ENCODE measurements at regions not wholly inside any gene's neighbourhood (a gene's known extent, or its start where the extent isn't known, plus 50 kb on each side); places are given as distances from the start of the nearest gene placed in this dataset.

- no peak for TF ChIP-seq HNF4A (conservative IDR thresholded peaks at IDR 0.05)
- no peak for TF ChIP-seq ATF3 (IDR thresholded peaks at IDR 0.05)
- no peak for TF ChIP-seq RAD21 (IDR thresholded peaks at IDR 0.05)
- TF ChIP-seq TAF1 (conservative IDR thresholded peaks at IDR 0.05) = no peak
- TF ChIP-seq CTCF (IDR thresholded peaks at IDR 0.05; ENCODE audit: low read depth, low read length, missing input control) = no peak
- Histone ChIP-seq H3K36me3 (ENCODE audit: control insufficient read depth in 4 of 4, insufficient read depth in 3 of 4, low read depth in 1 of 4, low read length in 3 of 4) (no peaks in the 10 kb centered on the region), H3K27ac (ENCODE audit: low read depth in 1 of 2, low read length in 2 of 2) (no peak overlapping the region), H3K4me3 (ENCODE audit: low read depth in 1 of 3, low read length in 3 of 3) (no peak overlapping the region), H3K9me3 (ENCODE audit: control insufficient read depth in 4 of 4, low read length in 3 of 4) (no peaks in the 10 kb centered on the region), H3K27me3 (ENCODE audit: control insufficient read depth in 4 of 4, insufficient read depth in 4 of 4, low read length in 3 of 4) (peaks cover 0 to 2% (median 0%) of the 10 kb centered on the region in 4 donors), H3K4me1 (ENCODE audit: control insufficient read depth in 4 of 4, insufficient read depth in 4 of 4, low read length in 3 of 4) (no peaks in the 10 kb centered on the region), H3K9ac (ENCODE audit: low read depth in 1 of 2, low read length in 2 of 2) (no peak overlapping the region)
- DNase-seq (ENCODE audit: low spot score) = no peak
- WGBS = 81% methylated on average over 5 of the region's 5 CpGs
Observed at GRCh38 chr6:166075925-166076324, 91.7 kb downstream of the TBXT start.

GRCh38 chr6:166075186-166075585, 92.5 kb downstream of the TBXT start:
- H3K4me3 ChIP-seq (ENCODE audit: low read depth in 1 of 3, low read length in 3 of 3) = no peak overlapping the region
- no peaks in the 10 kb centered on the region for H3K9me3 ChIP-seq (ENCODE audit: control insufficient read depth in 4 of 4, low read length in 3 of 4)
- WGBS = 73% methylated on average over 2 of the region's 2 CpGs
- no peak for DNase-seq (ENCODE audit: low spot score)
- H3K9ac ChIP-seq (ENCODE audit: low read depth in 1 of 2, low read length in 2 of 2) = no peak overlapping the region
- no peak overlapping the region for H3K27ac ChIP-seq (ENCODE audit: low read depth in 1 of 2, low read length in 2 of 2)
- H3K36me3 ChIP-seq (ENCODE audit: control insufficient read depth in 4 of 4, insufficient read depth in 3 of 4, low read depth in 1 of 4, low read length in 3 of 4) = no peaks in the 10 kb centered on the region
- TF ChIP-seq HNF4G (IDR thresholded peaks at IDR 0.05) = no peak
- TF ChIP-seq REST (IDR thresholded peaks at IDR 0.05) = no peak
- no peak for TF ChIP-seq FOXA1 (IDR thresholded peaks at IDR 0.05)
- peaks cover 0 to 2% (median 0%) of the 10 kb centered on the region in 4 donors for H3K27me3 ChIP-seq (ENCODE audit: control insufficient read depth in 4 of 4, insufficient read depth in 4 of 4, low read length in 3 of 4)
- H3K4me1 ChIP-seq (ENCODE audit: control insufficient read depth in 4 of 4, insufficient read depth in 4 of 4, low read length in 3 of 4) = no peaks in the 10 kb centered on the region

GRCh38 chr6:166073082-166073481, 94.6 kb downstream of the TBXT start:
- Histone ChIP-seq H3K27me3 (ENCODE audit: control insufficient read depth in 4 of 4, insufficient read depth in 4 of 4, low read length in 3 of 4) (peaks cover 0 to 2% (median 0%) of the 10 kb centered on the region in 4 donors), H3K4me1 (ENCODE audit: control insufficient read depth in 4 of 4, insufficient read depth in 4 of 4, low read length in 3 of 4) (no peaks in the 10 kb centered on the region), H3K27ac (ENCODE audit: low read depth in 1 of 2, low read length in 2 of 2) (no peak overlapping the region), H3K9me3 (ENCODE audit: control insufficient read depth in 4 of 4, low read length in 3 of 4) (peaks cover 0 to 1% (median 0%) of the 10 kb centered on the region in 4 donors), H3K4me3 (ENCODE audit: low read depth in 1 of 3, low read length in 3 of 3) (no peak overlapping the region), H3K36me3 (ENCODE audit: control insufficient read depth in 4 of 4, insufficient read depth in 3 of 4, low read depth in 1 of 4, low read length in 3 of 4) (no peaks in the 10 kb centered on the region), H3K9ac (ENCODE audit: low read depth in 1 of 2, low read length in 2 of 2) (no peak overlapping the region)
- no peak for DNase-seq (ENCODE audit: low spot score)
- WGBS = 90% methylated on average over 9 of the region's 9 CpGs
- TF ChIP-seq GABPA (IDR thresholded peaks at IDR 0.05 in 1 of 2, conservative IDR thresholded peaks at IDR 0.05 in 1 of 2) (no peak), YY1 (IDR thresholded peaks at IDR 0.05) (no peak), FOXA1 (IDR thresholded peaks at IDR 0.05) (no peak), MAX (IDR thresholded peaks at IDR 0.05) (no peak), HNF4A (conservative IDR thresholded peaks at IDR 0.05) (no peak), JUND (IDR thresholded peaks at IDR 0.05) (no peak), FOXA2 (IDR thresholded peaks at IDR 0.05) (no peak), RAD21 (IDR thresholded peaks at IDR 0.05) (no peak), ATF3 (IDR thresholded peaks at IDR 0.05) (no peak), RXRA (IDR thresholded peaks at IDR 0.05) (no peak), NR2F2 (IDR thresholded peaks at IDR 0.05) (no peak), CTCF (IDR thresholded peaks at IDR 0.05; ENCODE audit: low read depth, low read length, missing input control) (no peak), ZBTB33 (IDR thresholded peaks at IDR 0.05) (no peak)
